HT1080 (cell line): ENCODE measurements at regions not wholly inside any gene's neighbourhood (a gene's known extent, or its start where the extent isn't known, plus 50 kb on each side); places are given as distances from the start of the nearest gene placed in this dataset.

Experiments used
- DNase-seq: peaks from one replicate; pipeline ENCODE4 v3.0.0-alpha.2; 2015; ENCODE audit warnings: low read depth

- peak; percentile 6 for DNase-seq
These were observed 458.5 kb upstream of the DEPDC1 start for GRCh38 chr1:68955424-68955823.

DNA sequence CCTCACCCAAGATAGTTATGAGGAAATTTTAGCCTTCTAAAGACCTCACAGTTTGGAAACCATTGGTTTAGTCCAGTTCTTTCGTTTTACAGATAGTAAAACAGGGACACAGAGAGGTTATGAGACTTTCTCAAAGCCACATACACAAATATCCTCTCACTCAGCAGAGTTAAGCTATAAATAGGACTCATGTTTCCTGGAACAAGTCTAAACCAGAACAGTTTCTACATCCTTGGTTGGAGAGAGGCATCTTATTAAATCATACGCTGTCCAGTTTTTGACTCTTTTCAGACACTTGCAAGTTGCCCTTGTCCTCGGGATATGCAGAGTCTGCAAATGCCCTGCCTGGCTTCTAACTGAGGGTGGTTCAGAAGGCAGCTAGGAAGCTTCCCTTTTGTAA is 462.1 kb upstream of the DEPDC1 start:
- no peak for DNase-seq

GRCh38 chr1:68959461-68960030 is 462.7 kb upstream of the DEPDC1 start:
- DNase-seq = peak; percentile 21

- no peak for DNase-seq
These were observed 464.3 kb upstream of the DEPDC1 start for GRCh38 chr1:68961143-68961542.

GRCh38 chr1:68963353-68963752 is 466.5 kb upstream of the DEPDC1 start:
- DNase-seq = peak; percentile 66

- no peak for DNase-seq
These were observed 472.6 kb upstream of the DEPDC1 start for GRCh38 chr1:68969441-68969840.

DNA sequence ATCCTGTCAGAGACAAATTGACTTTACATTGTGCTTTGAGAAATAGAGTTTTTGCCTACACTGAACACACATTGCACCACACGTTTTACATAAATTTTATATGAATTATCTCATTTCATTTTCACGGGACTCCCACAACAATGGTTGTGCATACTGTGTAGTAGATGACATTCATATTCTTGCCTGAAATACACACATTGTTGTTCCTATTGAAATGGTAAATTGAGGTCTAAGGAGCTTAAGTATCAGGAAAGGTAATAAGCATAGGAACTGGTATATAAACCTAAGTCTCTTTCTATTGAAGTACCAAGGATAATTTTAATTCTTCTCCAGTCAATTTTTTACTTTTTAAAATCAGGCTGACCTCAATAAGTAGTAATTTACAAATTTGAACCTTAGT is 473.7 kb upstream of the DEPDC1 start:
- DNase-seq = no peak

DNA sequence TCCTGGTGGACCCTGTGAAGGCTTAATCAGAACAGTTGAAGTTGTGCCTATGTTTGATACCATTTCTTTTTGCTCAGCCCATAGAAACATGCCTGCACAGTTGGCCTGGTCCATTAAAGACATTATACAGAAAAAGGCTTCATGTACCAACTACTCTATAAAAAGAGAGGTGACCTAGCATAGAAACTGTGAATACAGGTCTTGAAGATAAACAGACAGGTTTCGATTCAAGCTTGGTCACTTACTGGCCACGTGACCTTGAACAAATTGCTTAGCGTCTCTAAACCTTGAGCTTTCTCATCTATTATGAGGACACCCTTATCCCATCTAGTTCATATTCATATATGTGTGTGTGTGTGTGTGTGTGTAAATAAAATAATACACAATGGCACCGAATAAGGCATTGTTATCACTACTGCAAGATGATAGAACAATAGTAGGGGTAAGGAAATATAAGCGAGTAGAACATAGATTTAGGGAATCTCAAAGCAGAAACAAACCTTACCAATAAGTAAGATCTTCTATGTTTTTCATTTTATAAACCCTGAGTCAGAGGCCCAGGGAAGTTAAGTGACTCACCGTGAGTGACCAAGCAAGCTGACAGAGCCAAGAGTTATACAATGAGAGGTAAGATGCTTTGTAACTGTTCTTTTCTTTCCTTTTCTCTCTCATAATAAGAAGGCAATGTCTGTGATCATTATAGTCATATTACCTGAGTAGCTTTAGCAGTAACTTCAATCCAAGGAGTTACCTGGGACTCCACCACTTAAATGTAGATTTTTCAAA is 476.8 kb upstream of the DEPDC1 start:
- peak; percentile 75 for DNase-seq

DNA sequence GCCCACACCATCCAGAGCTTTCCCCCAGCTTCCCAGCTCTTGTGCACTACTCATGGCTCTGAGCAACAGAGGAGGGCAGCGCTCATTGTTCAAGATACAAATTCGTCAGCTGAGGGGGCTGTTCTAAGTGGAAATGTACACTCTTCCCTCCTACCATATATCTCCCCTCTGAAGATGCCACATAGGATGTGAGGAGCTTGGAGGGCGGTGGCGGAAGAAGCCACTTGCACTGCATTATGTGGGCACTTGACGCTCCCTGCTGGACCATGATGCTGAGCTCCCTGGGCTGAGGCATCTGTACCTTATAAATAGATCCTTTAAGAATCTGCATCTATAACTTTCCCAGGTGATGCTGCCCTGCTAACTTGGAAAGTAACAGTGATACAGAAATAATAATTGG is 477.6 kb upstream of the DEPDC1 start:
- no peak for DNase-seq

DNA sequence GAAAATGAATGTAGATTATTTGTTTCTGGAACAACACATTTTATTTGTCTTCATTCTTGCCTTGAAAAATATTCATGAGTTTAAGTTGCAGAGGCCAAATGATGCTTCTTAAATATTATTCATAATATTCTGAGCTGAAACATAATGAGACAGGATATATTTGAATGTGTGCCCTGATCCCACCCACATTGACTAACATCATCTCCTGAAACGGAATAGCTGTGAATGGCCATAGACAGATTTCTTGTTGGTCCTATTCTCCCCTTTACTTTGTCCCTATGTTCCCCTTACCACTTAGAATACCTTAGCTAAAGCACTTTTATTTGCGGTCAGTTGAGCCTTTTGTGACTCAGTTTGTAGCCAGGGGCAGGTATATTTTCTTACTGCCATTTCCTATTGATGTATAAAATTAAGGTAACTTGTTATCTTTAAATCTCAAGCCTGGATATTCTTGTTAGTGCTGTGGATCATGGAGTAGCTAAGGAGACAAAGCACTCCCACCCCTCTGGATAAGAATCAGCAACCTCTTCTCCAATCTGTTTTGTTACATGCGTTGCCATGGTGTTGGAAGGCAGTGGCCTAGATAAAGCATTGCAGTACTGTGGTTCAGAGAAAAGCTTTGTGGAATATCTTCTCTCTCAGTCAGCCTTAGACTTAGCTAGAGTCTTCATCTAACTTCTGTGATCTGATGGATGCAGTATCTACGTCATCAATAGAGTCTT is 478.5 kb upstream of the DEPDC1 start:
- DNase-seq = no peak

DNA sequence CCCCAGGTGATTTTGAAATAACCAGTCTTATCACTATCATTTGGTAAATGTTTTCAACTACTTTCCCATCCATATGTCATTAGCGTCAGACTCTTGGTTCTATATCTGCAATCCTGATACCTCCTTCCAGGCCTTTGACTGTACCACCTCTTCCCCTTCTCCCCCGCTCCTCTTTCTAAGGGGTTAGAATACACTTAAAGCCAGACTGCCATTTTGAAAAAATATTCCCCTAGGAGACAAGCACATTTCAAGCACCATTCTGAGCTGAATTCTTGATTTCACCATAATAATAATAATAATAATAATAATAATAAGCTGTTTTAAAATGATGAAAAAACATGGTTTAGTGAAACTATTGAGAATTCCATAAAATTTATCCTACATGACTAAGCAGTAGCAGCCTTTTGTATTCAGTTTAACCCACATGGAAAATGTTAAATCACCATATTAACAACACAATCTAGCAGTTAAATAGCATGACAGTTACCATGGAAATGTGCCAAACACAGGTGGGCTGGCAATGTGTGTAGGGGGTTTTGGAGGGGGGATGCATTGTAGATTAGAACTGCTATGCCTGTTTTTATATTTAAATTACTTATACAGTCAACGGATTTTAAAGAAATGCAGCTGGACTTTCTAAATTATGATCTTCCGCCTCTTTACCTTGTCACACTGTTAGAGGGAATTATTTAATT is 480.2 kb upstream of the DEPDC1 start:
- no peak for DNase-seq

DNA sequence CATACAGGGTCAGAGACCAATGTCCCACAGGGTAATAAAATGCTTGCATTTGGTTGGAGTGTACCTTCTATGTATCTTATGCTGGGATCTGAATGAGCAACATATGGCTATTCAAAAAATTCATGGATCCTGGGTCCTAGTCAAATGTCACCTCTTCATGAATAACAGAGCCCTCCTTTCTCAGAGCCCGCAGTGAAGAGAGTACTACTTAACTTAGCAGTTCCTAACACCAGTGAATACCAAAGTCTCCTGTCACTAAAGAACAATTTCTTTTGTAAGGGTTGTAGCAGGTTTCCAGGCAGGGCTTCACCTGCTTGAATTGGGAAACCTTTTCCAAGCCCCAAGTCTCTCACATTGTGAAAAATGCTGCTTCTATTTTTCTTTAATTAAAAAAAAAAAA is 483.0 kb upstream of the DEPDC1 start:
- DNase-seq = no peak

- no peak for DNase-seq
These were observed 487.4 kb upstream of the DEPDC1 start for GRCh38 chr1:68984289-68984688.

GRCh38 chr1:68994096-68994495 is 497.2 kb upstream of the DEPDC1 start:
- peak; percentile 34 for DNase-seq

DNA sequence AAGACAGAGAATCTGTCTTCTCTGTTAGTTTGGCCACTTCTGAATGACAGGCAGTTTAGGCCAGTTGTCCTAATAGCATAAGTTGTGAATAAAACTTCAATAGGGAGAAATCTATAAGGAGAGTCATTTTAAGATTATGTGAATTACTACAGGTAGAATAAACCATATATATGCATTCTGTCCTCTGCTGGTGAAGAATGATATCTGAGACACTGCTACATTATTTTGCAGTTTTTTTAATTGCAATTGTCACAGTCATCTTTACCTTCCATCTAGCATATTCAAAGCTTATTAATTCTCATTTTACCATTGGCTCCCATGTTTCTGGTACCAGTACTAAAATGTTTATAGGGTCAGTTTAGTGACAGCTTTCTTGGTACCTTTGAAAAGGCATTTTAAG is 519.6 kb upstream of the DEPDC1 start:
- DNase-seq = no peak

- no peak for DNase-seq
These were observed 532.8 kb upstream of the DEPDC1 start for GRCh38 chr1:69029649-69030048.

- no peak for DNase-seq
These were observed 529.3 kb upstream of the LRRC7 start for GRCh38 chr1:69038379-69038778.

- no peak for DNase-seq
These were observed 522.1 kb upstream of the LRRC7 start for GRCh38 chr1:69045572-69045971.

- peak; percentile 11 for DNase-seq
These were observed 512.5 kb upstream of the LRRC7 start for GRCh38 chr1:69055194-69055593.

DNA sequence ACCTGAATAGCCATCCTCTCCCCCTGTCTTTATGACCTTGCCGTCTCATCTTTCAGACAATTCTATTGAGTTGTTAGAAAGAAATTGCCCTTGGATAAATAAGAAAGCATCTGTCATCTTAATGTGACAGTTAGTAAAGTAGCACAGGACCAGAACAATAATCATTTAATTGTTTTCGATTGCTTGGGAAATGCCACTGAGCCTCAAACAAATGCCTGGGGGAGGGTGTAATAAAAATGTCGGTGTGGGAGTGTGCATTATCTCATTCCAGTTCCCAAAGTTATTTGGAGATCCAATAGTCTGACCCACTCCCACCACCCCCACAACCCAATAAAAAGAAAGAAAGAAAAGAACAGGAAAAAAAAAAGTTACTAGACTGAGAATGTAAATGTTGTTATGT is 509.3 kb upstream of the LRRC7 start:
- no peak for DNase-seq

GRCh38 chr1:69070660-69071373 is 496.9 kb upstream of the LRRC7 start:
- no peak for DNase-seq
